Testis (tissue), 2 donors: ENCODE measurements at regions not wholly inside any gene's neighbourhood (a gene's known extent, or its start where the extent isn't known, plus 50 kb on each side); places are given as distances from the start of the nearest gene placed in this dataset.

Experiments used
- DNase-seq: peaks from one replicate; pipeline ENCODE4 v3.0.0-alpha.2; 2019
- H3K27ac ChIP-seq, 2 donors: fragments of 200-600 bp; sonication (generic); one replicate each; pipeline ENCODE4 v1.5.1; 2019
- H3K27me3 ChIP-seq: fragments of 200-600 bp; sonication (generic); one replicate; pipeline ENCODE4 v1.5.1; 2019
- H3K36me3 ChIP-seq: fragments of 200-600 bp; sonication (generic); one replicate; pipeline ENCODE4 v1.5.1; 2017; ENCODE audit warnings: low read depth; ENCODE audit errors: missing control alignments
- H3K4me1 ChIP-seq: fragments of 200-600 bp; sonication (generic); one replicate; pipeline ENCODE4 v1.5.1; 2019
- H3K4me3 ChIP-seq, 2 donors: fragments of 200-600 bp; sonication (generic); one replicate each; pipeline ENCODE4 v1.5.1; 2017 to 2019
- H3K9me3 ChIP-seq: fragments of 200-600 bp; sonication (generic); one replicate; pipeline ENCODE4 v1.5.1; 2017
- CTCF ChIP-seq, 3 experiments: fragments of 450-650 bp in 2 of 3; fragments of 200-600 bp in 1 of 3; sonication (generic) in 1 of 3; IDR thresholded peaks; one replicate each; pipeline ENCODE4 v1.5.1; 2016 to 2019; ENCODE audit warnings: antibody characterized with exemption in 3 of 3, mild to moderate bottlenecking in 2 of 3, moderate library complexity in 1 of 3
- POLR2A ChIP-seq: fragments of 450-650 bp; IDR thresholded peaks from one replicate; pipeline ENCODE4 v1.6.1; 2017; ENCODE audit warnings: antibody characterized with exemption, mild to moderate bottlenecking, moderate library complexity
- WGBS, 2 donors: methylation state at CpG; one replicate each; pipeline ENCODE4 v1.1.5; 2018; 5-methylcytosine and 5-hydroxymethylcytosine counted together
- intact Hi-C: fragments of 100-400 bp; cut with DNase I; formaldehyde crosslinking; loops from one replicate; pipeline ENCODE4 v1.15.1; 2023; ENCODE audit warnings: low total_unique reads

- no peaks in the 10 kb centered on the region for H3K36me3 ChIP-seq
- WGBS, 2 donors = 93 to 100% methylated on average over 1 of the region's 1 CpG
- H3K27me3 ChIP-seq = no peaks in the 10 kb centered on the region
- intact Hi-C loops = no loop called here
- no peaks in the 10 kb centered on the region for H3K4me1 ChIP-seq
- no peak overlapping the region for H3K4me3 ChIP-seq
- no peak overlapping the region for H3K27ac ChIP-seq
- H3K9me3 ChIP-seq = no peaks in the 10 kb centered on the region
- DNase-seq = no peak
- TF ChIP-seq POLR2A (no peak), CTCF (IDR thresholded peaks at IDR 0.05) (no peak)
Measured at GRCh38 chr7:68492359-68492690, 1106.0 kb upstream of the AUTS2 start.

- no peak overlapping the region for H3K4me3 ChIP-seq
- H3K4me1 ChIP-seq = no peaks in the 10 kb centered on the region
- no peak overlapping the region for H3K27ac ChIP-seq
- no peak for DNase-seq
- TF ChIP-seq POLR2A (no peak), CTCF (IDR thresholded peaks at IDR 0.05) (no peak)
- 89 to 90% methylated on average over 3 of the region's 3 CpGs for WGBS, 2 donors
- no peaks in the 10 kb centered on the region for H3K27me3 ChIP-seq
- no peaks in the 10 kb centered on the region for H3K36me3 ChIP-seq
- intact Hi-C loops = no loop called here
- no peaks in the 10 kb centered on the region for H3K9me3 ChIP-seq
Measured at GRCh38 chr7:68503400-68503799, 1094.9 kb upstream of the AUTS2 start.

GRCh38 chr7:68504716-68505115, 1093.6 kb upstream of the AUTS2 start:
- no peaks in the 10 kb centered on the region for H3K9me3 ChIP-seq
- no peaks in the 10 kb centered on the region for H3K36me3 ChIP-seq
- intact Hi-C loops = no loop called here
- TF ChIP-seq CTCF (IDR thresholded peaks at IDR 0.05) = no peak
- TF ChIP-seq POLR2A = no peak
- no peaks in the 10 kb centered on the region for H3K4me1 ChIP-seq
- WGBS, 2 donors = 20 to 47% methylated on average over 1 of the region's 1 CpG
- H3K4me3 ChIP-seq = no peak overlapping the region
- DNase-seq = no peak
- no peak overlapping the region for H3K27ac ChIP-seq
- no peaks in the 10 kb centered on the region for H3K27me3 ChIP-seq

- H3K27me3 ChIP-seq = no peaks in the 10 kb centered on the region
- intact Hi-C loops = no loop called here
- no peak overlapping the region for H3K27ac ChIP-seq
- 87 to 94% methylated on average over 4 of the region's 4 CpGs for WGBS, 2 donors
- no peak overlapping the region for H3K4me3 ChIP-seq
- H3K4me1 ChIP-seq = no peaks in the 10 kb centered on the region
- H3K9me3 ChIP-seq = no peaks in the 10 kb centered on the region
- no peak for DNase-seq
- H3K36me3 ChIP-seq = no peaks in the 10 kb centered on the region
- TF ChIP-seq CTCF (IDR thresholded peaks at IDR 0.05) (no peak), POLR2A (no peak)
Measured at GRCh38 chr7:68505721-68506120, 1092.6 kb upstream of the AUTS2 start.

GRCh38 chr7:68507668-68508067, 1090.6 kb upstream of the AUTS2 start:
- Histone ChIP-seq H3K27ac (no peak overlapping the region), H3K4me1 (no peaks in the 10 kb centered on the region), H3K36me3 (no peaks in the 10 kb centered on the region), H3K27me3 (no peaks in the 10 kb centered on the region), H3K4me3 (no peak overlapping the region), H3K9me3 (no peaks in the 10 kb centered on the region)
- intact Hi-C loops = no loop called here
- TF ChIP-seq POLR2A (no peak), CTCF (IDR thresholded peaks at IDR 0.05) (no peak)
- WGBS, 2 donors = 63 to 80% methylated on average over 4 of the region's 4 CpGs
- no peak for DNase-seq
